ENCODE measurements at regions not wholly inside any gene's neighbourhood (a gene's known extent, or its start where the extent isn't known, plus 50 kb on each side); places are given as distances from the start of the nearest gene placed in this dataset.

DNA sequence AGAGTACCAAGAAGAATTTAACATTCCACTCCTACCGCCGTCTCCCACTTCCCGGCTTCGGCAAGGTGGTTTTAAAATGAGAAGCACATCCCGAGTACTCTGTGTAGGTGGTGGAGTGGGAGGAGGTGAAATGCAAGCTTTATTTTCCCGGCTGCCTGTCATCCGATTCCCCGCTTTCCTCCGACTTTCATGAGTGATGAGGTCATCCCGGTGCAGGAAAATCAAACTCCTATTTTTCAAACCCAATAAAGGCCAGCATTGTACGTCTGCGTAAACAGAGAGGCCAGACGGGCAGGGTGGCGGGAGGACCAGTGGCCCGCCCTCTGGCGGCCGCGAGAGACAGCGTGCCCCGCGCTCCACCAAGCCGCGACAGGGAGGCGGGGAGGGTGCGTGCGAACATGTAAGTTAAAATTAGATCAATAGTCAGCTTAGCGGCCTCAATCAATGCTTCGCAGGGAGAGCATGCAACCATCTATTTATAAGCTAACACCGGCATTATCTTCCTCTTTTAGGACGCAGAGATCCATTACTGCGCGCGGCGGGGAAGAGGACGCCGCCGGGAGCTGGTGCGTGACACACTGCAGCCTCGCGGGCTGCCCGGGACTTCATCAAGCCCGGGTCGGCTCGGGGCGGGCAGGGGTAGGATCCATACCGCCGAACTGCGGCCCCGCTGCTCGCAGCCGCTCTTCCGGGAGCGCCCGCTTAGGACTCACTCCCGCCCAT is 163.3 kb downstream of the CD47 start:
- TF ChIP-seq, protein P1, sequence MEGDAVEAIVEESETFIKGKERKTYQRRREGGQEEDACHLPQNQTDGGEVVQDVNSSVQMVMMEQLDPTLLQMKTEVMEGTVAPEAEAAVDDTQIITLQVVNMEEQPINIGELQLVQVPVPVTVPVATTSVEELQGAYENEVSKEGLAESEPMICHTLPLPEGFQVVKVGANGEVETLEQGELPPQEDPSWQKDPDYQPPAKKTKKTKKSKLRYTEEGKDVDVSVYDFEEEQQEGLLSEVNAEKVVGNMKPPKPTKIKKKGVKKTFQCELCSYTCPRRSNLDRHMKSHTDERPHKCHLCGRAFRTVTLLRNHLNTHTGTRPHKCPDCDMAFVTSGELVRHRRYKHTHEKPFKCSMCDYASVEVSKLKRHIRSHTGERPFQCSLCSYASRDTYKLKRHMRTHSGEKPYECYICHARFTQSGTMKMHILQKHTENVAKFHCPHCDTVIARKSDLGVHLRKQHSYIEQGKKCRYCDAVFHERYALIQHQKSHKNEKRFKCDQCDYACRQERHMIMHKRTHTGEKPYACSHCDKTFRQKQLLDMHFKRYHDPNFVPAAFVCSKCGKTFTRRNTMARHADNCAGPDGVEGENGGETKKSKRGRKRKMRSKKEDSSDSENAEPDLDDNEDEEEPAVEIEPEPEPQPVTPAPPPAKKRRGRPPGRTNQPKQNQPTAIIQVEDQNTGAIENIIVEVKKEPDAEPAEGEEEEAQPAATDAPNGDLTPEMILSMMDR (optimal IDR thresholded peaks at IDR 0.05 in 1 of 3, IDR thresholded peaks at IDR 0.05 in 1 of 3, conservative IDR thresholded peaks at IDR 0.05 in 1 of 3; ENCODE audit: extremely low read depth in 1 of 3, insufficient read depth in 2 of 3, low read length in 3 of 3): peak; percentile 92 to 95 (median 92)
- TF ChIP-seq EZH2 (IDR thresholded peaks at IDR 0.05; ENCODE audit: low read length): no peak
- H3K36me3 ChIP-seq (ENCODE audit: control insufficient read depth in 2 of 2, extremely low read depth in 1 of 2, insufficient read depth in 2 of 2, low read length in 2 of 2): no peaks in the 10 kb centered on the region
- FAIRE-seq: peak; percentile 20
- peak overlapping the region; percentile 87 for H3K4me2 ChIP-seq (ENCODE audit: control insufficient read depth, extremely low read depth, insufficient read depth, low read depth, low read length)
- no peaks in the 10 kb centered on the region for H4K20me1 ChIP-seq (ENCODE audit: control insufficient read depth, extremely low read depth, insufficient read depth, low read length)
- H3K27ac ChIP-seq (ENCODE audit: control insufficient read depth, insufficient read depth, low read length): no peak overlapping the region
- H3K9me1 ChIP-seq (ENCODE audit: control insufficient read depth, extremely low read depth, insufficient read depth, low read length): no peaks in the 10 kb centered on the region
- peaks cover 3% of the 10 kb centered on the region for H3K4me1 ChIP-seq (ENCODE audit: control insufficient read depth, extremely low read depth, insufficient read depth, low read length)
- peak; percentile 9 for DNase-seq (ENCODE audit: low read depth, low spot score)
- H3K27me3 ChIP-seq (ENCODE audit: control insufficient read depth, extremely low read depth, insufficient read depth, low read length): no peaks in the 10 kb centered on the region
- peak overlapping the region; percentile 74 for H2AFZ ChIP-seq (ENCODE audit: control insufficient read depth, low read length)
- no peaks in the 10 kb centered on the region for H3K79me2 ChIP-seq (ENCODE audit: control insufficient read depth, insufficient read depth, low read length)
- H3K9me3 ChIP-seq (ENCODE audit: control insufficient read depth, low read depth, low read length): no peaks in the 10 kb centered on the region
- H3K4me3 ChIP-seq (ENCODE audit: control insufficient read depth in 2 of 3, extremely low read depth in 1 of 3, insufficient read depth in 2 of 3, low read depth in 1 of 3, low read length in 3 of 3): peak overlapping the region; percentile 41 to 74 (median 49)
- peak overlapping the region; percentile 51 for H3K9ac ChIP-seq (ENCODE audit: control insufficient read depth, extremely low read depth, insufficient read depth, low read length)
- dilution Hi-C loops (cut with MboI; ENCODE audit: extremely low pct_ligation_motif_present, low sequenced_read_pairs): no loop called here

DNA sequence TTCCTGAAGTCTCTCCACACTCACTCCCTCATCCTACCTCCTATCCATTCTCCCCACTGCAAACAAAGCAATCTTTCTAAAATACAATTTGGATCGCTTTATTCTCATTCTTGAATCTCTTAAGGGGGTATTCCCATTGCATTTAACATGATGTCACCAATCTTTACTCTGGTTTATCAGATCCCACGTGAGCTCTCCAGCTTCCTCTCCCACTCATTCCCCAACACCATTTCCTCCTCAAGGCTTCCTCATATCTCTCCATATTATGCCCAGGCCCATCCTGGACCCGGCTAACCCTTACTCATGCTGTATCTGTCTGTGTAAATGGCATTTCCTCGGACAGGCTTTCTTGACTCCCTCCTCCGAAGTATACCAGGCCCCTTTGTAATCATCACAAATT is 165.0 kb downstream of the CD47 start:
- Histone ChIP-seq H3K4me1 (ENCODE audit: control insufficient read depth, extremely low read depth, insufficient read depth, low read length) (peaks cover 3% of the 10 kb centered on the region), H3K27me3 (ENCODE audit: control insufficient read depth, extremely low read depth, insufficient read depth, low read length) (no peaks in the 10 kb centered on the region), H3K4me2 (ENCODE audit: control insufficient read depth, extremely low read depth, insufficient read depth, low read depth, low read length) (no peak overlapping the region), H3K9me1 (ENCODE audit: control insufficient read depth, extremely low read depth, insufficient read depth, low read length) (no peaks in the 10 kb centered on the region), H4K20me1 (ENCODE audit: control insufficient read depth, extremely low read depth, insufficient read depth, low read length) (no peaks in the 10 kb centered on the region), H3K4me3 (ENCODE audit: control insufficient read depth in 2 of 3, extremely low read depth in 1 of 3, insufficient read depth in 2 of 3, low read depth in 1 of 3, low read length in 3 of 3) (no peak overlapping the region), H3K27ac (ENCODE audit: control insufficient read depth, insufficient read depth, low read length) (no peak overlapping the region), H3K36me3 (ENCODE audit: control insufficient read depth in 2 of 2, extremely low read depth in 1 of 2, insufficient read depth in 2 of 2, low read length in 2 of 2) (no peaks in the 10 kb centered on the region), H3K9me3 (ENCODE audit: control insufficient read depth, low read depth, low read length) (no peaks in the 10 kb centered on the region), H3K9ac (ENCODE audit: control insufficient read depth, extremely low read depth, insufficient read depth, low read length) (no peak overlapping the region), H2AFZ (ENCODE audit: control insufficient read depth, low read length) (no peak overlapping the region), H3K79me2 (ENCODE audit: control insufficient read depth, insufficient read depth, low read length) (no peaks in the 10 kb centered on the region)
- TF ChIP-seq, protein P1 (optimal IDR thresholded peaks at IDR 0.05 in 1 of 3, IDR thresholded peaks at IDR 0.05 in 1 of 3, conservative IDR thresholded peaks at IDR 0.05 in 1 of 3; ENCODE audit: extremely low read depth in 1 of 3, insufficient read depth in 2 of 3, low read length in 3 of 3): no peak
- no peak for TF ChIP-seq EZH2 (IDR thresholded peaks at IDR 0.05; ENCODE audit: low read length)
- DNase-seq (ENCODE audit: low read depth, low spot score): no peak
- FAIRE-seq: no peak
- dilution Hi-C loops (cut with MboI; ENCODE audit: extremely low pct_ligation_motif_present, low sequenced_read_pairs): no loop called here

Data from keratinocyte (primary cell).